Testis (tissue), 2 donors: ENCODE measurements at regions not wholly inside any gene's neighbourhood (a gene's known extent, or its start where the extent isn't known, plus 50 kb on each side); places are given as distances from the start of the nearest gene placed in this dataset.

Source experiments
- POLR2A ChIP-seq: fragments of 450-650 bp; IDR thresholded peaks from one replicate; pipeline ENCODE4 v1.6.1; 2017; ENCODE audit warnings: antibody characterized with exemption, mild to moderate bottlenecking, moderate library complexity
- TF ChIP-seq, protein P1 (sequence below), 3 experiments: fragments of 450-650 bp in 2 of 3; fragments of 200-600 bp in 1 of 3; sonication (generic) in 1 of 3; IDR thresholded peaks; one replicate each; pipeline ENCODE4 v1.5.1; 2016 to 2019; ENCODE audit warnings: antibody characterized with exemption in 3 of 3, mild to moderate bottlenecking in 2 of 3, moderate library complexity in 1 of 3

DNA sequence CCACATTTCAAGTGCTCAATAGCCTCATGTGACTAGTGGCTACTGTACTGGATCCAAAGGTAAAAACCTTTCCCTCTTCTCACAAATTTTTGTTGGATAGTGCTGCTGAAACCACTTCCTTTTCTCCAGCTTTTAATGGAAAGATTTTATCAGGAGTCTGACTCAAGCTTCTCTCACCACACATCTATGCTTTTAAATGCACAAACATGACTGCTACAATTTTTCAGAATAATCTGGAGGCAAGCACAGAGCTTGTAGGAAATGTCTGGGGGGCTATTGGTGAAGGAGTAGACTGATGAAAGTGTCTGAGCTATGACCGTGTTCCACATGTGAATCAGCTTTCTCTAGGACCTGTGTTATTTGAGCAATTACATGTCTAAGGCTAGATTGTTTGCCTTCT, 101.1 kb upstream of the FAT3 start:
- TF ChIP-seq, protein P1, sequence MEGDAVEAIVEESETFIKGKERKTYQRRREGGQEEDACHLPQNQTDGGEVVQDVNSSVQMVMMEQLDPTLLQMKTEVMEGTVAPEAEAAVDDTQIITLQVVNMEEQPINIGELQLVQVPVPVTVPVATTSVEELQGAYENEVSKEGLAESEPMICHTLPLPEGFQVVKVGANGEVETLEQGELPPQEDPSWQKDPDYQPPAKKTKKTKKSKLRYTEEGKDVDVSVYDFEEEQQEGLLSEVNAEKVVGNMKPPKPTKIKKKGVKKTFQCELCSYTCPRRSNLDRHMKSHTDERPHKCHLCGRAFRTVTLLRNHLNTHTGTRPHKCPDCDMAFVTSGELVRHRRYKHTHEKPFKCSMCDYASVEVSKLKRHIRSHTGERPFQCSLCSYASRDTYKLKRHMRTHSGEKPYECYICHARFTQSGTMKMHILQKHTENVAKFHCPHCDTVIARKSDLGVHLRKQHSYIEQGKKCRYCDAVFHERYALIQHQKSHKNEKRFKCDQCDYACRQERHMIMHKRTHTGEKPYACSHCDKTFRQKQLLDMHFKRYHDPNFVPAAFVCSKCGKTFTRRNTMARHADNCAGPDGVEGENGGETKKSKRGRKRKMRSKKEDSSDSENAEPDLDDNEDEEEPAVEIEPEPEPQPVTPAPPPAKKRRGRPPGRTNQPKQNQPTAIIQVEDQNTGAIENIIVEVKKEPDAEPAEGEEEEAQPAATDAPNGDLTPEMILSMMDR (IDR thresholded peaks at IDR 0.05), result no peak
- TF ChIP-seq POLR2A, result no peak
